ENCODE measurements at regions not wholly inside any gene's neighbourhood (a gene's known extent, or its start where the extent isn't known, plus 50 kb on each side); places are given as distances from the start of the nearest gene placed in this dataset.

- H3K4me1 ChIP-seq (ENCODE audit: insufficient read depth, low read length), result no peaks in the 10 kb centered on the region
- H3K4me2 ChIP-seq (ENCODE audit: insufficient read depth, low read length), result no peak overlapping the region
- no peaks in the 10 kb centered on the region for H3K79me2 ChIP-seq (ENCODE audit: insufficient read depth, low read length)
- H4K20me1 ChIP-seq (ENCODE audit: insufficient read depth, low read length), result no peaks in the 10 kb centered on the region
- H3K27ac ChIP-seq (ENCODE audit: low read depth, low read length), result no peak overlapping the region
- no peak overlapping the region for H3K4me3 ChIP-seq (ENCODE audit: insufficient read depth, low read length)
- H3K9me3 ChIP-seq (ENCODE audit: low read depth, low read length), result no peaks in the 10 kb centered on the region
- TF ChIP-seq CTCF (IDR thresholded peaks at IDR 0.05; ENCODE audit: extremely low read depth, low read depth, low read length), result no peak
- H2AFZ ChIP-seq (ENCODE audit: low read length), result no peak overlapping the region
- H3K27me3 ChIP-seq (ENCODE audit: insufficient read depth, low read length), result no peaks in the 10 kb centered on the region
- DNase-seq (ENCODE audit: insufficient read length, low spot score, missing footprints), result no peak
- H3K36me3 ChIP-seq (ENCODE audit: insufficient read depth, low read length), result no peaks in the 10 kb centered on the region
These were observed 280.7 kb upstream of the MIR17HG start for GRCh38 chr13:91066745-91067144.

- no peak overlapping the region for H2AFZ ChIP-seq (ENCODE audit: low read length)
- no peak for TF ChIP-seq CTCF (IDR thresholded peaks at IDR 0.05; ENCODE audit: extremely low read depth, low read depth, low read length)
- no peak overlapping the region for H3K27ac ChIP-seq (ENCODE audit: low read depth, low read length)
- DNase-seq (ENCODE audit: insufficient read length, low spot score, missing footprints), result no peak
- H3K27me3 ChIP-seq (ENCODE audit: insufficient read depth, low read length), result no peaks in the 10 kb centered on the region
- no peak overlapping the region for H3K4me2 ChIP-seq (ENCODE audit: insufficient read depth, low read length)
- H3K36me3 ChIP-seq (ENCODE audit: insufficient read depth, low read length), result no peaks in the 10 kb centered on the region
- no peaks in the 10 kb centered on the region for H4K20me1 ChIP-seq (ENCODE audit: insufficient read depth, low read length)
- no peak overlapping the region for H3K4me3 ChIP-seq (ENCODE audit: insufficient read depth, low read length)
- no peaks in the 10 kb centered on the region for H3K79me2 ChIP-seq (ENCODE audit: insufficient read depth, low read length)
- no peaks in the 10 kb centered on the region for H3K4me1 ChIP-seq (ENCODE audit: insufficient read depth, low read length)
- H3K9me3 ChIP-seq (ENCODE audit: low read depth, low read length), result no peaks in the 10 kb centered on the region
These were observed 275.0 kb upstream of the MIR17HG start for GRCh38 chr13:91072486-91072885.

GRCh38 chr13:91074091-91074490, 273.4 kb upstream of the MIR17HG start:
- Histone ChIP-seq H3K27me3 (ENCODE audit: insufficient read depth, low read length) (no peaks in the 10 kb centered on the region), H3K36me3 (ENCODE audit: insufficient read depth, low read length) (no peaks in the 10 kb centered on the region), H3K27ac (ENCODE audit: low read depth, low read length) (no peak overlapping the region), H3K9me3 (ENCODE audit: low read depth, low read length) (no peaks in the 10 kb centered on the region), H2AFZ (ENCODE audit: low read length) (no peak overlapping the region), H4K20me1 (ENCODE audit: insufficient read depth, low read length) (no peaks in the 10 kb centered on the region), H3K4me1 (ENCODE audit: insufficient read depth, low read length) (no peaks in the 10 kb centered on the region), H3K4me3 (ENCODE audit: insufficient read depth, low read length) (no peak overlapping the region), H3K79me2 (ENCODE audit: insufficient read depth, low read length) (no peaks in the 10 kb centered on the region), H3K4me2 (ENCODE audit: insufficient read depth, low read length) (no peak overlapping the region)
- no peak for TF ChIP-seq CTCF (IDR thresholded peaks at IDR 0.05; ENCODE audit: extremely low read depth, low read depth, low read length)
- peak; percentile 27 for DNase-seq (ENCODE audit: insufficient read length, low spot score, missing footprints)

- Histone ChIP-seq H3K4me1 (ENCODE audit: insufficient read depth, low read length) (no peaks in the 10 kb centered on the region), H3K27me3 (ENCODE audit: insufficient read depth, low read length) (no peaks in the 10 kb centered on the region), H2AFZ (ENCODE audit: low read length) (no peak overlapping the region), H3K4me2 (ENCODE audit: insufficient read depth, low read length) (no peak overlapping the region), H3K36me3 (ENCODE audit: insufficient read depth, low read length) (no peaks in the 10 kb centered on the region), H3K9me3 (ENCODE audit: low read depth, low read length) (no peaks in the 10 kb centered on the region), H4K20me1 (ENCODE audit: insufficient read depth, low read length) (no peaks in the 10 kb centered on the region), H3K79me2 (ENCODE audit: insufficient read depth, low read length) (no peaks in the 10 kb centered on the region), H3K27ac (ENCODE audit: low read depth, low read length) (no peak overlapping the region), H3K4me3 (ENCODE audit: insufficient read depth, low read length) (no peak overlapping the region)
- no peak for DNase-seq (ENCODE audit: insufficient read length, low spot score, missing footprints)
- no peak for TF ChIP-seq CTCF (IDR thresholded peaks at IDR 0.05; ENCODE audit: extremely low read depth, low read depth, low read length)
These were observed 270.7 kb upstream of the MIR17HG start for GRCh38 chr13:91076830-91077229.

Measured in osteoblast (primary cell).